GM12873 (cell line): ENCODE measurements at regions not wholly inside any gene's neighbourhood (a gene's known extent, or its start where the extent isn't known, plus 50 kb on each side); places are given as distances from the start of the nearest gene placed in this dataset.

ENCODE experiments used
- TF ChIP-seq, protein P1 (sequence below): IDR thresholded peaks from 2 replicates; pipeline ENCODE4 v1.5.1; 2012; ENCODE audit warnings: low read depth, mild to moderate bottlenecking, moderate library complexity, low read length, control low read depth; ENCODE audit not compliant: insufficient read depth; ENCODE audit errors: missing control alignments

DNA sequence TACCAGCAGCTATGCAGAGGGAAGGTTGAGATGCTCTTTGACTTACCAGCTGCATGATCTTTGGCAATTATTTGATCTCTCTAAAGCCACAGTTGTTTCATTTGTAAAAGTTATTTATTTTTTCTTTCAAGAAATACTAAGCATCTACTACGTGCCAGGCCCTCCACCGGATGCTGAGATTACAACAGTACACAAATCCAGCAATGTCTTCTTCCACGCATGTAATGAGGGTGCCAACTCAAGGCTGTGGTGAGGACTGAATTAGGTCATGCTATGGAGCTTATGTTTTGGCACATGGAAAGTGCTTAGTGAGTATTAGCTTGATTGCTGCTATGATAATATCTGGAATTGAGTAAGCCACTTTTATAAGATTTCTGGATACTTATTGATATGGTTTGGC lies 358.2 kb downstream of the IRS2 start:
- TF ChIP-seq, protein P1, sequence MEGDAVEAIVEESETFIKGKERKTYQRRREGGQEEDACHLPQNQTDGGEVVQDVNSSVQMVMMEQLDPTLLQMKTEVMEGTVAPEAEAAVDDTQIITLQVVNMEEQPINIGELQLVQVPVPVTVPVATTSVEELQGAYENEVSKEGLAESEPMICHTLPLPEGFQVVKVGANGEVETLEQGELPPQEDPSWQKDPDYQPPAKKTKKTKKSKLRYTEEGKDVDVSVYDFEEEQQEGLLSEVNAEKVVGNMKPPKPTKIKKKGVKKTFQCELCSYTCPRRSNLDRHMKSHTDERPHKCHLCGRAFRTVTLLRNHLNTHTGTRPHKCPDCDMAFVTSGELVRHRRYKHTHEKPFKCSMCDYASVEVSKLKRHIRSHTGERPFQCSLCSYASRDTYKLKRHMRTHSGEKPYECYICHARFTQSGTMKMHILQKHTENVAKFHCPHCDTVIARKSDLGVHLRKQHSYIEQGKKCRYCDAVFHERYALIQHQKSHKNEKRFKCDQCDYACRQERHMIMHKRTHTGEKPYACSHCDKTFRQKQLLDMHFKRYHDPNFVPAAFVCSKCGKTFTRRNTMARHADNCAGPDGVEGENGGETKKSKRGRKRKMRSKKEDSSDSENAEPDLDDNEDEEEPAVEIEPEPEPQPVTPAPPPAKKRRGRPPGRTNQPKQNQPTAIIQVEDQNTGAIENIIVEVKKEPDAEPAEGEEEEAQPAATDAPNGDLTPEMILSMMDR: no peak

DNA sequence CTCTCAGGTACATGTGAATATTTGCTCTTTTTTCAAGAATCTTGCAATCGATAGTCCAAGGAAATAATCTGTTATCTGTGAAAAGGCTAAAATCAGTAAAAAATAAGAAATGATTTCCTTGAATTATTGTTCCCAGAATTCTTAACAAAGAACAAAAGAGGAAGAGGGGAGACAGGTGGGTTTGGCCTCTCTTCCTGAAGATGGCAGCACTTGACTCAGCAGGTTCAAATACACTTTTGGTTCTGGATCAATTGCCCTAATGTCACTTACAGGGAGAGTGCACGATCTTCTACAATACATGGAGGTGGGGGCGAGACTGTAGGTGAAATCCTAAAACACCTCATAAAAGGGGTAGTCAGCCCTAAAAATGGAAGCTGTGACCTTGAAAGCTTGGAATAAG lies 358.7 kb downstream of the IRS2 start:
- TF ChIP-seq, protein P1: no peak

DNA sequence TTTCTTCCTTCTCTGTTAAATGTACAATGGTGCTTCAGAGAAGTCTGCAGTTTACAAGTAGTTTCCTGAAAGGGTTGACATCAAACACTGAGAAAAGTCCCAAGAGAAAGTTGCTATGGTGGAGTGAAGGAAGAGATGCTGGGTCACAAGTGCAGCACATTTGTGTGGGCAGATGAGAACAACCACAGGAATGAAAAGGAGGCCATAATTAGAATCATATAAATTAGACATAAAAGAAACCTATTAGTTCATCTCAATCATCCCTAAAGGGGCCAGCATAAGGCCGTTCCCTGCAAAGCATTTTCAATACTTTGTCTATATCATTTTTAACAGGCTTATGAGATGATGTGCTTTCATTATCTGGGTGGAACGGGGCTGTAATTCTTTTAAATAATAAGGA lies 359.2 kb downstream of the IRS2 start:
- TF ChIP-seq, protein P1: no peak

DNA sequence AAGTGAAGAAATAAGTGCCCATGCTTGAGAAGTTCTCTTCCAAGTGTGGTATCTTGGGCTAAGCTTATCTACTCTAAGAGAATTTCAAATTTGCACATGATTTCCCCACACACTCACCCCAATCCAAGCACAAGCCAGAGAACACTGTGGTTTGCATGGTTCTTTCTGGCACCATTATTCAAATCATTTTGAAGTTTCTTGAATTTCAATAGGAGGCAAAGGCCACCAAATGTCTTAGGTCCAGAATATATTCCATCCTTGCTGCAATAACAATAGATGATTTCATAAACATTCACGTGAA lies 359.7 kb downstream of the IRS2 start:
- TF ChIP-seq, protein P1: no peak

DNA sequence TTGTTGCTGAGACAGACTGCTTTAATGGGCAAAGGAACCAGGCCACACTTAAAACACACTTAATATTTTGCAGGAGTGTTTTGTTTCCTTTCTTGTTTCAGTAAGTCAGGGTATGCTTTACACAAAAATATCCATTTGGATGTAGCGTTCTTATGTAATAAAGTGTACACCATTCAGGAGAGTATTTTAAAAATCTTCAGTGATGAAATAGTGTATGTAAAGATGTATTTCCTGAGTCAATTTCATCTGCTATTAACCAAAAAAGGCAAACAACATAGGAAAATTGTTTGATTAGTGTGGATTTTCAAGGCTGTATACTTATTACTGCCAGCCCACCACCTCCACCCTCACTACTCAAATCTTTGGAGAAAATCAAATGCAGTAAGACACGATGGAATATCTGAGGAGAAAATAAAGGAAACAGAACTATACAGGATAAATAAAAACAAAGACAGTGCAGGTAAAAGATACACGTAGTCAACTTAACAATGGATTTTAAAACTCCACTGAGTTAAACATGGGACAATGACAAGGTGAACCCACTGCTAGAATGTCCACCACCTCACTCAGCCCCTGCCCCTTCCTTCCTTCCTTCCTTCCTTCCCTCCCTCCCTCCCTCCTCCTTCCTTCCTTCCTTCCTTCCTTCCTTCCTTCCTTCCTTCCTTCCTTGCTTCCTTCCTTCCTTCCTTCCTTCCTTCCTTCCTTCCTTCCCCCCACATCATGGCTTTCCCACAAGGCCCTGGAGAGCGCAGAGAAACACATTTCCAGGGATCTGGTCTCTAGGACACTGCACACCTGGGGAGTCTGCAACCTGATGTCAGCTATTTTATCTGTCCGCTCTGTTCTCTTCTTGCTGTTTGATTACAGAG lies 360.3 kb downstream of the IRS2 start:
- TF ChIP-seq, protein P1: no peak

DNA sequence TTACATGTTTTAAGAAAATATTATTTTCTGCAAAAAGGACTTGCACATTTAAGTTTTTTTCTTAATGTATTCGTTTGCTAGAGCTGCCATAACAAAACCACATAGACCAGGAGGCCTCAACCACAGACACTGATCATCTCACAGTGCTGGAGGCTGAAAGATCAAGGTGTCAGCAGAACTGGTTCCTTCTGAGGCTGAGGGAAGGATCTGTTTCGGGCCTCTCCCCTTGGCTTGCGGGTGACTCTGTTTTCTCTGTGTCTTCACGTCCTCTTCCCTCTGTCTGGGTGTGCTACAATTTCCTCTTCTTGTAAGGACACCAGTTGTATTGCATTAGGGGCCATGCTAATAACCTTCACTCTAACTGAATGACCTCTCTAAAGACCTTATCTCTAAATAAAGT lies 364.2 kb downstream of the IRS2 start:
- TF ChIP-seq, protein P1: no peak

DNA sequence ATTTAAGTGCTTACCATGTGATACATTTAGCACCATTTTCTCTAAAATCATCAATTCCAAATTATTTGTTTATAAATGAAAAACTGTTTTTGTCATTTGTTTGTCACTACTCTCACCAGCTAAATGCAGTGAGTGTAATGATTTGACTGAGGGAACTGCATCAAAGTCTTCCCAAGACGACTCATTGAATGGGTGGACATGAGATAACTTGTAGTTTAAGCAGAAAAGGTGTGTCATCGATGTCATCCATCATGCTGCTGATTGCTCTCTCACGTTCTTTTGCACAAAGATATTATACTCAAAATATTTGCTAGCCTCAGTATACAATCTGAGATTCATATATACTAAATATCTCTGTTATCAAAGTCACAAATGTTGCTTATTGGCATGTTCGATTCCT lies 366.5 kb downstream of the IRS2 start:
- TF ChIP-seq, protein P1: no peak
